BLaER1 (cell line): ENCODE measurements at regions not wholly inside any gene's neighbourhood (a gene's known extent, or its start where the extent isn't known, plus 50 kb on each side); places are given as distances from the start of the nearest gene placed in this dataset.

ENCODE experiments used
- H3K27ac ChIP-seq: shearing (Covaris generic); formaldehyde crosslinking; 2 replicates; pipeline ENCODE4 v1.8.1; 2022
- H3K27me3 ChIP-seq: shearing (Covaris generic); formaldehyde crosslinking; 2 replicates; pipeline ENCODE4 v1.8.1; 2022
- H3K36me3 ChIP-seq: shearing (Covaris generic); formaldehyde crosslinking; 2 replicates; pipeline ENCODE4 v1.8.1; 2022
- H3K4me1 ChIP-seq: shearing (Covaris generic); formaldehyde crosslinking; 2 replicates; pipeline ENCODE4 v1.8.1; 2022
- H3K4me2 ChIP-seq: shearing (Covaris generic); formaldehyde crosslinking; 2 replicates; pipeline ENCODE4 v1.8.1; 2022
- H3K4me3 ChIP-seq: shearing (Covaris generic); formaldehyde crosslinking; 2 replicates; pipeline ENCODE4 v1.8.1; 2022
- H3K9ac ChIP-seq: shearing (Covaris generic); formaldehyde crosslinking; 2 replicates; pipeline ENCODE4 v1.8.1; 2022
- H3K9me3 ChIP-seq: shearing (Covaris generic); formaldehyde crosslinking; 2 replicates; pipeline ENCODE4 v1.8.1; 2022
- H4K20me1 ChIP-seq: shearing (Covaris generic); formaldehyde crosslinking; 2 replicates; pipeline ENCODE4 v1.8.1; 2022
- Cebpa-rat ChIP-seq: shearing (Covaris generic); IDR thresholded peaks from 2 replicates; pipeline ENCODE4 v1.8.1; 2022

DNA sequence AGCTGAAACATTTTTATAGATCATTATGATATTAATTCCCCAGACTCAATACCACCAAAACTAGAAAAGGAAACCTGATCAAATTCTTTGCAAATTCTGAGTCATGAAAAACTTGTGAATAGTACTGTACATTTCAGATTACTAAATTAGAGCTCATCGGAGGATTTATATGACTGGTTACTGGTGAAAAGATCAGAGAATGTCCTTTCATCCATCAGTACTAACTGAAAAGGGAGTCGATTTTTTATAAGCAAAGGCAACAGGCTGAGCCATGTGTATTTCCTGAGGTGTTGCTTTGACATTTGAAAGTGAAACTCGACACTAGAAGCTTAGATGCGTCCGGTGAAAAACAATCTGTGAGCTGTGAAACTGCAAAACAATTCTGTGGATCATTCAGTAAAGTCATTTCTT lies 155.7 kb downstream of the TNFSF18 start:
- no peaks in the 10 kb centered on the region for H3K9me3 ChIP-seq
- 0 out of 2 replicates have a peak overlapping the region, but pooled peaks have one; percentile 7 for H3K27ac ChIP-seq
- H3K9ac ChIP-seq = peak overlapping the region; percentile 51; the same call in 1 of the 2 replicates
- H3K4me2 ChIP-seq = peak overlapping the region; percentile 71
- peaks cover 18% of the 10 kb centered on the region for H3K4me1 ChIP-seq
- no peak overlapping the region; the same call in 1 of the 2 replicates for H3K4me3 ChIP-seq
- H3K36me3 ChIP-seq = no peaks in the 10 kb centered on the region
- no peaks in the 10 kb centered on the region for H3K27me3 ChIP-seq
- TF ChIP-seq Cebpa-rat = no peak
- no peaks in the 10 kb centered on the region for H4K20me1 ChIP-seq

DNA sequence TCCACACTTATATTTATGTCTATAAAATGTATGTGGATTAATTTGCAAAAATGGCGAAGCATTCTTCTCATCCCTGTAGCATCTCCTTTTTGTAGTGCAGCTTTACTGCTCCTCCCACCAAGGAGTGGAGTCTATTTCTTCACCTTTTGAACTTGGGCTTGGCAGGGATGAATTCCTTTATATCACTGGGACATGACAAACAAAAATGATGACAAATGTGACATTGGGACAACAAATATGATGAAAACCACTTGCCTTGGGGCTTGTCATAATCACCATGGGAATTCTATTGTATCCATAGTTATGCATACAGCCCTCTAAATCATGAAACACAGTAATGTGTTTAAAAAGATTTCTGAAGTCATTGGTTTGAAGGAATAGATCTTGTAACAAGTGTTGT lies 155.0 kb downstream of the TNFSF18 start:
- no peaks in the 10 kb centered on the region for H3K36me3 ChIP-seq
- no peak overlapping the region for H3K27ac ChIP-seq
- H3K4me2 ChIP-seq = no peak overlapping the region
- no peaks in the 10 kb centered on the region for H3K9me3 ChIP-seq
- peaks cover 23% of the 10 kb centered on the region for H3K4me1 ChIP-seq
- H4K20me1 ChIP-seq = no peaks in the 10 kb centered on the region
- H3K9ac ChIP-seq = no peak overlapping the region
- no peak for TF ChIP-seq Cebpa-rat
- no peak overlapping the region for H3K4me3 ChIP-seq
- H3K27me3 ChIP-seq = no peaks in the 10 kb centered on the region

DNA sequence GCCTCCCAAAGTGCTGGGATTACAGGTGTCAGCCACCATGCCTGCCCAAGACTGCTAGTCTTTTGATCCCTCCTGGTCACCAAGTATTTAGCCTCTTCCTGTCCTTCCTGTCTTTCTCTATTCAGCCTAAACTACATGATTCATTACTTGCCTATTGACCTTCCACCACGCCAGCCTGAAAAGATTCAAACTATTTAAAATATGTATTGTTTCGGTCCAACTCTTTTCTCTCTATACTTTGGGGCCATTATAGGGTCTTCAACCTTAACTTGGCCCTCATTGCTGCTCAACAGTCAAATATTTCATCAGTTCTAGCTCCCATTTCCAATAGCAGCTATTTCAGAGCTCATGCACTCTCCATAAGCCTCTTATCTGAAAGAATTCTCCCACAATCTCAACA lies 153.0 kb downstream of the TNFSF18 start:
- Histone ChIP-seq H3K4me1 (peaks cover 23% of the 10 kb centered on the region), H3K4me2 (no peak overlapping the region), H3K4me3 (no peak overlapping the region), H3K36me3 (no peaks in the 10 kb centered on the region), H3K27me3 (no peaks in the 10 kb centered on the region), H4K20me1 (no peaks in the 10 kb centered on the region), H3K9ac (no peak overlapping the region), H3K27ac (no peak overlapping the region), H3K9me3 (no peaks in the 10 kb centered on the region)
- TF ChIP-seq Cebpa-rat = no peak

DNA sequence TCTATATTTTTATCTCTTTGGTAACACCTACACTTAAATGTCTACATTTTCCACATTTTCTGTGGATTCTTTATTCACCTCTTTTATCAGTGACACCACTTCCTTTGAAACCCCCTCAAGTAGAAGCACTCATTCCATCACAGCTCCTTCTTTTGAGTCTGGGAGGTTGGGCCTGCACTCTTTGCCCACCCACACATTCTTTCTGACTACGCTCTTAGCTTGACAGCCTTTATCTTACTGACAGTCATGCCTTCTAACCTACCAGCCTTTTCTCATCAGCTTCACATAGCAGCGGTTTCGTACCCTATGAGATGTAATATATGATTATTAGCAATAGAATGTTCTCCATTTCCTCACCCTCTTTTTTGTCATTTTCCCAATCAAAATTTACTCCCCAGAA lies 151.9 kb downstream of the TNFSF18 start:
- Histone ChIP-seq H3K27ac (no peak overlapping the region), H3K4me1 (peaks cover 23% of the 10 kb centered on the region), H3K4me2 (no peak overlapping the region), H3K9ac (no peak overlapping the region), H3K27me3 (no peaks in the 10 kb centered on the region), H3K9me3 (no peaks in the 10 kb centered on the region), H3K4me3 (no peak overlapping the region), H3K36me3 (no peaks in the 10 kb centered on the region), H4K20me1 (no peaks in the 10 kb centered on the region)
- TF ChIP-seq Cebpa-rat = no peak

DNA sequence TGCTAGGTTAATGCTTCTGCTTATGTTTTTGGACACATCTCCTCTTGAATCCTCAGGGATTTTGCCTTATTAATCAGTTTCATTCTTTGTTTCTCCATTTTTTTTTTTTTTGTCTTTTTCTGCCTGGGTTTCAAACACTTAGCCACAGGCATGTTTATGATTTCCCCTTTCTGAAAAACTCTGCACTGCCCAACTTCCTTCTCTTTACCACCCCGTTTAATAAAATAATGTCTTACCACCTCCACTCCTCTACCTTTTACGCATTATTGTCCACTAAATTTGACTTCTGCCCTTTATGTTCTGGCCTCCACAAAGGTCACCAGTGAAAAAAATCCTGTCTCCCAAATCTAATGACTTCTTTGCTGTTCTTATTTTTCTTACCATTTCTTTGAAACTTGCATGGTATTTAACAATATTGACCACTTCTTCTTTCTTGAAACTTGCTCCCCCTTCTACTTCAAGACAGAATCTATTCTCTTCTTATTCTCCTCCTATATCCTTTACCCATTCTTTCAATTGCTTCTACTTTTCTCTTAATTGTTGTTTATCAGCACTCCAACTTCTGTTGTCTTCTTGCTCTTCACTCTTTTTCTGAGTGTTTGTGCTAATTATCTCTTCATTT lies 150.3 kb downstream of the TNFSF18 start:
- no peaks in the 10 kb centered on the region for H3K9me3 ChIP-seq
- H4K20me1 ChIP-seq = no peaks in the 10 kb centered on the region
- TF ChIP-seq Cebpa-rat = no peak
- peaks cover 9% of the 10 kb centered on the region for H3K4me1 ChIP-seq
- H3K36me3 ChIP-seq = no peaks in the 10 kb centered on the region
- no peak overlapping the region for H3K4me3 ChIP-seq
- no peak overlapping the region for H3K9ac ChIP-seq
- no peak overlapping the region for H3K4me2 ChIP-seq
- no peaks in the 10 kb centered on the region for H3K27me3 ChIP-seq
- no peak overlapping the region for H3K27ac ChIP-seq

DNA sequence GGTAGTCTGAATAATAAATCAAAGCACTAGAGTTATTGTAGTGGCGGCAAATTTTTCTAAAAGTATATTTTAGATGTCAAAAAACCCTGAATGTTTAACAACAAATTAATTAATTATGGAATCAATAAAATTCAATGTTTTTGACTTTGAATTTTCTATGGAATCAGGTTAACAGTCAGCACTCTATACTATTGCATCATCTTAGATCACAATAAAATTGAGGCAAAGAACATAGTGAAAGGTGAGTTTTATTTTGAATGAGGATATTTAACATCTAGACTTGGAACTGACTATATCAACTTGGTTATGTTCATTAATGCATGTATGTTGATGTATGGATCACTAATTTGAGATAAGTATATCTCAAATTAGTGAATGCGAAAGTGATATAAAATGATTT lies 148.5 kb downstream of the TNFSF18 start:
- H3K4me1 ChIP-seq = peaks cover 19% of the 10 kb centered on the region
- no peak overlapping the region for H3K9ac ChIP-seq
- H3K36me3 ChIP-seq = no peaks in the 10 kb centered on the region
- no peak for TF ChIP-seq Cebpa-rat
- H4K20me1 ChIP-seq = no peaks in the 10 kb centered on the region
- H3K27ac ChIP-seq = no peak overlapping the region
- H3K27me3 ChIP-seq = no peaks in the 10 kb centered on the region
- H3K9me3 ChIP-seq = no peaks in the 10 kb centered on the region
- H3K4me3 ChIP-seq = no peak overlapping the region
- no peak overlapping the region for H3K4me2 ChIP-seq

DNA sequence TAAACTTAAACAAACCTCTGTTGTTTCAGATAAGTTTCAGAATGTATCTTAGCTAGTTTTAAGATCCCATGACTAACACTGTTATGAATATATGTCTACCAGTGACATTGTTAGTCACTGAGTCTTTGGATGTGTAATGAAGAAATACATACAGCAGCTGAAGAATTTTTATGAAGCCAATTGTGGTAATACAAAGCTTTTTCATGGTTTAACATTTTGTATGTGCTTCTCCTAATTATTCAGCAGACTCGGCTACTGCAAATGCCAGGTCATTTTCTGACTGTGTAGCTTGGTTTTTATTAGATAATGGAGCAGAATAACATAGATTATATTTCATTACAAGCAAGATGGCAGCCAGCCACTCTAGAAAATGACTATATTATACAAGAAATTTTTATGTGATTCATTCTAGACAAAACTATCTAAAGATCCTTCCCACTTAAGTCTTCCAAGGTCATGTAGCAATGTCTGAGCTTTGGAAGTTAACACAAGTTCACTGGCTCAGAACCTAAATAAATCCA lies 147.8 kb downstream of the TNFSF18 start:
- Histone ChIP-seq H4K20me1 (no peaks in the 10 kb centered on the region), H3K4me2 (no peak overlapping the region), H3K27me3 (no peaks in the 10 kb centered on the region), H3K9ac (no peak overlapping the region), H3K27ac (no peak overlapping the region), H3K4me3 (no peak overlapping the region), H3K9me3 (peaks cover 4% of the 10 kb centered on the region; the same call in 1 of the 2 replicates), H3K4me1 (peaks cover 24% of the 10 kb centered on the region), H3K36me3 (no peaks in the 10 kb centered on the region)
- TF ChIP-seq Cebpa-rat = no peak

DNA sequence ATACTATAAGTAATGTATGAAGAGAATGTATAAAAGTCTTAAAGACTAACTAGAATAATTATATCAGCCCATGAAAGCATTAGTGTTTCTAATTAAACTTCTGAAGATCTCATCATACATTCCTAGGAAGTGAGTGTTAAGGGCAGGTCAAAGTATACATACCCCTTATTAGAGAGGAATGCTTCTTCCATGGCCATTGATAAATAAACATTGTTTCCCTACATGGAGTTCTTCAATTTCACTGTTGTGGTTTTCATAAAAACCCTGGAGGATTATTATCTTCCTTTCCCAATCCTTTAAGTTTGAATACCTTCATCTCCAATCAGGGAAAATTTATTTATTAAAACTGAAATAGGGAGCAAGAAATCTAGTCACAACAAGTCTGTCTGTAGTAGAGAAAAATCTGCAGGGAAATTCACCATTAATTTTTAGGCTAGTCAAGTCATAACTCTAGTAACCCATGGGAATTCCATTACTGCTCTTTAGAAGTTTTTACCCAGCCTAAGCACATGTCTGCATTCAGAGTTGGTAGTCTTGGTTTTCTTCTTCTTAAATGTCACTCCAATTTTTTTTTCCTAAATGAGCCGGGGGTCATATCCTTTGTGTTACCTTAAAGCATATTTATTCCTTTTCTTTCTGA lies 147.0 kb downstream of the TNFSF18 start:
- Histone ChIP-seq H4K20me1 (no peaks in the 10 kb centered on the region), H3K4me3 (no peak overlapping the region), H3K36me3 (no peaks in the 10 kb centered on the region), H3K9me3 (peaks cover 11% of the 10 kb centered on the region; the same call in 1 of the 2 replicates), H3K9ac (no peak overlapping the region), H3K27me3 (no peaks in the 10 kb centered on the region), H3K27ac (no peak overlapping the region), H3K4me1 (peaks cover 24% of the 10 kb centered on the region), H3K4me2 (no peak overlapping the region)
- no peak for TF ChIP-seq Cebpa-rat

DNA sequence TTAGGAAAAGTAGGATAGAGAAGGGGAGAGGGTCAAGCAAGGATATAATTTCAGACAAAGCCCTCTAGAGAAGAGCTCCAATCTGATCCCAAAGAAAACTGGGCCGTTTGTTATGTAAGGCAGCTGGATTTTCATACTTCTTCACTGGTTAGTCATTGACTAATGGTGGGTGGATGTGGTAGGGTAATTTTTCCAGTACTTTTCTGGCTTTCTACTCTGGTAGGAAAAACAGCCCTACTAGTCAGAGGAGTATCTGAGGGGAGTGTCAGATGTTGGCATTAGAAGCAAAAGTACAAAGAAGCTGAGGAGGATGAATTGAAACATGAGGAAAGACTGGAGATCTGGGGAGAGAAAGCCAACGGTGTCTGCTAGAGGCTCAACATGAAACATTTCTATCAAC lies 145.3 kb downstream of the TNFSF18 start:
- Histone ChIP-seq H3K27ac (no peak overlapping the region), H3K4me2 (no peak overlapping the region), H4K20me1 (no peaks in the 10 kb centered on the region), H3K9ac (no peak overlapping the region), H3K4me3 (no peak overlapping the region), H3K36me3 (no peaks in the 10 kb centered on the region), H3K27me3 (no peaks in the 10 kb centered on the region), H3K9me3 (peaks cover 12% of the 10 kb centered on the region; the same call in 1 of the 2 replicates), H3K4me1 (peaks cover 21% of the 10 kb centered on the region)
- TF ChIP-seq Cebpa-rat = no peak
